ENCODE measurements at regions not wholly inside any gene's neighbourhood (a gene's known extent, or its start where the extent isn't known, plus 50 kb on each side); places are given as distances from the start of the nearest gene placed in this dataset.

- no peak overlapping the region for H3K9ac ChIP-seq (ENCODE audit: low read depth, low read length)
- no peaks in the 10 kb centered on the region for H3K36me3 ChIP-seq (ENCODE audit: insufficient read depth, low read length)
- H3K4me1 ChIP-seq (ENCODE audit: insufficient read depth, low read length) = no peaks in the 10 kb centered on the region
- WGBS = 92% methylated on average over 4 of the region's 4 CpGs
- H3K9me3 ChIP-seq (ENCODE audit: insufficient read depth, low read depth, low read length) = 0 out of 2 replicates have a peak, but pooled peaks cover 5% of the 10 kb centered on the region
- no peaks in the 10 kb centered on the region for H3K27me3 ChIP-seq (ENCODE audit: insufficient read depth, low read length)
- H3K4me3 ChIP-seq (ENCODE audit: low read length) = no peak overlapping the region
- no peak overlapping the region for H3K27ac ChIP-seq (ENCODE audit: low read depth, low read length)
Observed at GRCh38 chr12:94062796-94063635, 85.4 kb upstream of the PLXNC1 start.

DNA sequence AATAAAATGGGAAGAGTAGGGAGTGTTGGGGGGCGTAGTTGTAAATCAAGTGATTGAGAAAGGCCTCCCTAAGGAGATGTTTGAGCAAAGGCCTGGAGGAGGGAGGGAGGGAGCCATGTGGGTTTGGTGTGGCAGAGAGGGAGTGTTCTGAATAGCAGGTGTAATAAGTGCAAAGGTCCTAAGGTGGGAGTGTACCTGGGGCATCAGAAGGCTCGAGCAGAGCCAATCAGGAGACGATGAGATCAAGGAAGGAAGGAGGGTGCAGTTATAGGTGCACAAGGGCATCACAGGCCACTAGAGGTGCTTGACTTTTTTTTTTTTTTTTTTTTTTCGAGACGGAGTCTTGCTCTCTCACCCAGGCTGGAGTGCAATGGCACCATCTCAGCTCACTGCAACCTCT is 77.9 kb upstream of the PLXNC1 start:
- Histone ChIP-seq H3K9me3 (ENCODE audit: insufficient read depth, low read depth, low read length) (no peaks in the 10 kb centered on the region), H3K36me3 (ENCODE audit: insufficient read depth, low read length) (no peaks in the 10 kb centered on the region), H3K27ac (ENCODE audit: low read depth, low read length) (no peak overlapping the region), H3K4me1 (ENCODE audit: insufficient read depth, low read length) (0 out of 2 replicates have a peak, but pooled peaks cover 11% of the 10 kb centered on the region), H3K27me3 (ENCODE audit: insufficient read depth, low read length) (no peaks in the 10 kb centered on the region), H3K9ac (ENCODE audit: low read depth, low read length) (no peak overlapping the region), H3K4me3 (ENCODE audit: low read length) (no peak overlapping the region)
- 95% methylated on average over 4 of the region's 5 CpGs for WGBS

DNA sequence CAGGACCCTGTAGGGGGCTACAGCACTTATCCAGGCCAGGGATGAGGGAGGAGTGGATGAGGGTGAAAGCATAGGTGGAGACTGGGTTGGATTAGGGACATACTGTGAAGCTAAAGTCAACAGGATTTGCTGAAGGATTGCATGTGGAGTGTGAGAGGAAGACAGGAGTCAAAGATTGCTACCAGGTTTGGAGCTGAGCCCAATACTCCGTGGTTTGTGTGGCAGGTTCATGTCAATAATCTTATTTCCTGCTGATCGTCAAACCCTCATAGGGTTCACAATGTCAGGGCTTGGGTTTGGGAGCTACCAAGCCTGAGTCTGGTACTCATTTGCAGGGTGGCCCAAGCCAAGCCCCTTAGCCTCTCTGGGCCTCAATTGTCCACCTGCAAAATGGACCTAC is 77.1 kb upstream of the PLXNC1 start:
- Histone ChIP-seq H3K9me3 (ENCODE audit: insufficient read depth, low read depth, low read length) (no peaks in the 10 kb centered on the region), H3K9ac (ENCODE audit: low read depth, low read length) (no peak overlapping the region), H3K27ac (ENCODE audit: low read depth, low read length) (no peak overlapping the region), H3K27me3 (ENCODE audit: insufficient read depth, low read length) (no peaks in the 10 kb centered on the region), H3K36me3 (ENCODE audit: insufficient read depth, low read length) (no peaks in the 10 kb centered on the region), H3K4me3 (ENCODE audit: low read length) (no peak overlapping the region), H3K4me1 (ENCODE audit: insufficient read depth, low read length) (0 out of 2 replicates have a peak, but pooled peaks cover 11% of the 10 kb centered on the region)
- WGBS = 91% methylated on average over 2 of the region's 2 CpGs

- 90% methylated on average over 9 of the region's 9 CpGs for WGBS
- no peaks in the 10 kb centered on the region for H3K9me3 ChIP-seq (ENCODE audit: insufficient read depth, low read depth, low read length)
Observed at GRCh38 chr12:94073441-94074051, 74.8 kb upstream of the PLXNC1 start.

DNA sequence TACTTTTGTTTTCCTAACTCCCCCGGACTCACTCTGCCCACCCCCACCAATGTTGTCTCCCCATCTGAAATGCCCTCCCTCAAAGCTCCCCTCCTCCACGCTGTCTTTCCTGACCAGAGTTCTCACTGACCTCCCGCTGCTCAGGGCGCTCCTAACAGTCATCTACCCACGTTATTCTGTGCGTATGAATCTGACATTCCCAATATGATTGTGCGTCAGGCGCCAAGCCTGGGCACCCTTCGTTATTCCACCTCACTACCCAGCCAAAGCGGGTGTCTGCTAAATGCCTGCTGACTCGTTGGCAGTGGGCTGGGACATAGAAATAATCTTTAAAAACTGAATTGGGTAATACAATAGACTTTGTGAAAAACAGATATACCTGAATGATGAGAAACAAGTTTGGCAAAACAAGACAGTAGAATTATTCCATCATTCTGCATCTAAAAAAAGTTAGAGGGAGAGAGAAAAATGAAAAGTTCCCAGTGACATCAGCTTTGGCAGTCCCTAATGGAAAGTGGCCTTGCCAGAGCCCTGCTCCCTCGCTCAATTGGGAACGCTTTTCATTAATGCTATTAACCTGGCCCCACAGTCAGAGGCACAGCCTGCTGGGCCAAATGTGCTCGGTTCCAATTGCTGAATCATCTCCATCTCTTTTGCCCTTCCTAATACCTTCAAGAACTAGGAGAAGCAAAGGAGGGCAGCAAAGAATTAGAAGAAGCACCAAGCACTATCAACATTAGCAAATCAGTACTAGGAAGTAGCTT is 74.0 kb upstream of the PLXNC1 start:
- Histone ChIP-seq H3K9ac (ENCODE audit: low read depth, low read length) (no peak overlapping the region), H3K9me3 (ENCODE audit: insufficient read depth, low read depth, low read length) (no peaks in the 10 kb centered on the region), H3K27me3 (ENCODE audit: insufficient read depth, low read length) (no peaks in the 10 kb centered on the region), H3K27ac (ENCODE audit: low read depth, low read length) (no peak overlapping the region), H3K4me3 (ENCODE audit: low read length) (no peak overlapping the region), H3K36me3 (ENCODE audit: insufficient read depth, low read length) (no peaks in the 10 kb centered on the region), H3K4me1 (ENCODE audit: insufficient read depth, low read length) (0 out of 2 replicates have a peak, but pooled peaks cover 11% of the 10 kb centered on the region)
- WGBS = 88% methylated on average over 13 of the region's 14 CpGs

More at GRCh38 chr12:94073441-94074051, 74.8 kb upstream of the PLXNC1 start:
- no peaks in the 10 kb centered on the region for H3K27me3 ChIP-seq (ENCODE audit: insufficient read depth, low read length)
- H3K27ac ChIP-seq (ENCODE audit: low read depth, low read length) = no peak overlapping the region
- H3K9ac ChIP-seq (ENCODE audit: low read depth, low read length) = no peak overlapping the region
- no peak overlapping the region for H3K4me3 ChIP-seq (ENCODE audit: low read length)
- H3K4me1 ChIP-seq (ENCODE audit: insufficient read depth, low read length) = 0 out of 2 replicates have a peak, but pooled peaks cover 11% of the 10 kb centered on the region
- H3K36me3 ChIP-seq (ENCODE audit: insufficient read depth, low read length) = no peaks in the 10 kb centered on the region

DNA sequence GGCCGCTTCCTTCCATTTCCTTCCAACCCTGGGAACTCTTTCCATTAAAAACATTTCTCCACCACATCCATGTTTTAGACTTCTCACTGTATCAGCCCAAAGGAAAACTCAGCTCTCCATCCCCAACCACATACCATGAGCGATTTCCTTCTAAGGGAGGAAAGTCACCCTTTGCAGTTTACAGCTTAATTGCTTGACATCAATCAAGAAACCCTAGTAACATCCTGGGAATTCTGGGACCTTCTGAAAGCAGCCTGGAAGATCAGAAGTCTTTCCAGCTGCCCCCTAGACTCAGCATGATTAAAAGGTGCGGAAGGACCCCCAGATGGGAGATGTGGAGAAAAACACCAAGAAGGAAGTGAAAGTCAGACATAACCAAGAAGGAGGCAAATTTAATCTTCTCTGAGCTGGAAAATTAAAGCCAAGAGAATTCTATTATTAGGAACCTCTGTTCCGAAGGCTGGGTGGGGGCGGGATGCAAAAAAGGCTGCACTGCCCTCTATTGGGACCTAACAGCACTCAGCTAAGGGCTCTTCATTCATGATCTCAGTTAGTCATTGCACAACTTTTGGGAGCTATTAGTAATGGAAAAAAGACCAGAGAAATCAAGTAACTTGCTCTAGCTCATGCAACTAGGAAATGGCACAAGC is 73.3 kb upstream of the PLXNC1 start:
- no peak overlapping the region for H3K27ac ChIP-seq (ENCODE audit: low read depth, low read length)
- WGBS = 58% methylated on average over 5 of the region's 5 CpGs
- no peak overlapping the region for H3K4me3 ChIP-seq (ENCODE audit: low read length)
- no peaks in the 10 kb centered on the region for H3K36me3 ChIP-seq (ENCODE audit: insufficient read depth, low read length)
- H3K9me3 ChIP-seq (ENCODE audit: insufficient read depth, low read depth, low read length) = no peaks in the 10 kb centered on the region
- H3K9ac ChIP-seq (ENCODE audit: low read depth, low read length) = no peak overlapping the region
- H3K27me3 ChIP-seq (ENCODE audit: insufficient read depth, low read length) = no peaks in the 10 kb centered on the region
- 0 out of 2 replicates have a peak, but pooled peaks cover 11% of the 10 kb centered on the region for H3K4me1 ChIP-seq (ENCODE audit: insufficient read depth, low read length)

GRCh38 chr12:94077209-94077608 is 71.2 kb upstream of the PLXNC1 start:
- H3K9me3 ChIP-seq (ENCODE audit: insufficient read depth, low read depth, low read length) = no peaks in the 10 kb centered on the region
- no peaks in the 10 kb centered on the region for H3K27me3 ChIP-seq (ENCODE audit: insufficient read depth, low read length)
- WGBS = 80% methylated on average over 2 of the region's 2 CpGs

GRCh38 chr12:94078138-94078723 is 70.1 kb upstream of the PLXNC1 start:
- Histone ChIP-seq H3K36me3 (ENCODE audit: insufficient read depth, low read length) (no peaks in the 10 kb centered on the region), H3K27ac (ENCODE audit: low read depth, low read length) (no peak overlapping the region)
- WGBS = 56% methylated on average over 3 of the region's 3 CpGs

More at GRCh38 chr12:94077209-94077608, 71.2 kb upstream of the PLXNC1 start:
- H3K36me3 ChIP-seq (ENCODE audit: insufficient read depth, low read length) = no peaks in the 10 kb centered on the region
- no peak overlapping the region for H3K27ac ChIP-seq (ENCODE audit: low read depth, low read length)
- H3K4me3 ChIP-seq (ENCODE audit: low read length) = no peak overlapping the region
- 0 out of 2 replicates have a peak, but pooled peaks cover 11% of the 10 kb centered on the region for H3K4me1 ChIP-seq (ENCODE audit: insufficient read depth, low read length)
- H3K9ac ChIP-seq (ENCODE audit: low read depth, low read length) = no peak overlapping the region

GRCh38 chr12:94078736-94079509 is 69.5 kb upstream of the PLXNC1 start:
- H3K9ac ChIP-seq (ENCODE audit: low read depth, low read length) = no peak overlapping the region
- no peaks in the 10 kb centered on the region for H3K9me3 ChIP-seq (ENCODE audit: insufficient read depth, low read depth, low read length)
- 93% methylated on average over 9 of the region's 9 CpGs for WGBS

More at GRCh38 chr12:94078138-94078723, 70.1 kb upstream of the PLXNC1 start:
- H3K4me3 ChIP-seq (ENCODE audit: low read length) = no peak overlapping the region
- no peak overlapping the region for H3K9ac ChIP-seq (ENCODE audit: low read depth, low read length)
- H3K4me1 ChIP-seq (ENCODE audit: insufficient read depth, low read length) = 0 out of 2 replicates have a peak, but pooled peaks cover 11% of the 10 kb centered on the region
- no peaks in the 10 kb centered on the region for H3K9me3 ChIP-seq (ENCODE audit: insufficient read depth, low read depth, low read length)
- H3K27me3 ChIP-seq (ENCODE audit: insufficient read depth, low read length) = no peaks in the 10 kb centered on the region

More at GRCh38 chr12:94078736-94079509, 69.5 kb upstream of the PLXNC1 start:
- H3K4me3 ChIP-seq (ENCODE audit: low read length) = no peak overlapping the region
- no peaks in the 10 kb centered on the region for H3K36me3 ChIP-seq (ENCODE audit: insufficient read depth, low read length)
- H3K27me3 ChIP-seq (ENCODE audit: insufficient read depth, low read length) = no peaks in the 10 kb centered on the region
- 0 out of 2 replicates have a peak, but pooled peaks cover 11% of the 10 kb centered on the region for H3K4me1 ChIP-seq (ENCODE audit: insufficient read depth, low read length)
- H3K27ac ChIP-seq (ENCODE audit: low read depth, low read length) = no peak overlapping the region

Data from HUES64 (cell line).